IMR-90 (cell line): ENCODE measurements at regions not wholly inside any gene's neighbourhood (a gene's known extent, or its start where the extent isn't known, plus 50 kb on each side); places are given as distances from the start of the nearest gene placed in this dataset.

Experiments
- ATAC-seq: fragments of 200-7000 bp; cut with Tn5 transposase; 2 replicates; pipeline ENCODE4 v1.9.1; 2020; ENCODE audit warnings: low read depth, mild to moderate bottlenecking, moderate library complexity
- BruUV-seq: library from RNA; stranded (reverse); fragments of 400-500 nt; replicated peaks from 2 replicates; lab custom pipeline; 2021; lab: Mats Ljungman, UMichigan
- CTCF ChIA-PET: fragments of 300-600 bp; formaldehyde crosslinking; extraction: SDS; loops from one replicate; lab custom pipeline; 2021; ENCODE audit warnings: antibody characterized with exemption; lab: Yijun Ruan, JAX
- POLR2A ChIA-PET: fragments of 300-600 bp; sonication (Branson Sonifier 250); formaldehyde crosslinking; loops from one replicate; lab custom pipeline; 2022; ENCODE audit warnings: antibody characterized with exemption; ENCODE audit not compliant: unreplicated experiment; lab: Charles Lee
- DNase-seq: peaks from one replicate; pipeline ENCODE4 v3.0.0; 2013
- H2AFZ ChIP-seq: replicated peaks from 2 replicates; pipeline ENCODE3; 2013; ENCODE audit warnings: low read length, mild to moderate bottlenecking; ENCODE audit not compliant: poor library complexity
- H2AK5ac ChIP-seq: 2 replicates; pipeline ENCODE4 v1.6.1; 2013; ENCODE audit warnings: low read depth, low read length, inconsistent platforms
- H2AK9ac ChIP-seq: replicated peaks from 2 replicates; pipeline ENCODE3; 2013; ENCODE audit warnings: mild to moderate bottlenecking, low read depth, low read length, moderate library complexity; ENCODE audit not compliant: poor library complexity
- H2BK120ac ChIP-seq: 2 replicates; pipeline ENCODE4 v1.6.1; 2013; ENCODE audit warnings: low read depth, low read length, inconsistent platforms
- H2BK15ac ChIP-seq: 3 replicates; pipeline ENCODE4 v1.6.1; 2013; ENCODE audit warnings: low read depth, low read length, inconsistent platforms
- H2BK20ac ChIP-seq: 2 replicates; pipeline ENCODE4 v1.6.1; 2013; ENCODE audit warnings: low read depth, mild to moderate bottlenecking, inconsistent platforms, low read length, moderate library complexity
- H2BK5ac ChIP-seq: 2 replicates; pipeline ENCODE4 v1.6.1; 2013; ENCODE audit warnings: mild to moderate bottlenecking, low read depth, low read length, inconsistent platforms; ENCODE audit not compliant: poor library complexity, severe bottlenecking
- H3K14ac ChIP-seq: replicated peaks from 2 replicates; pipeline ENCODE4 v1.6.1; 2013; ENCODE audit warnings: low read depth, low read length, inconsistent platforms
- H3K18ac ChIP-seq: 2 replicates; pipeline ENCODE4 v1.6.1; 2013; ENCODE audit warnings: low read depth, low read length, control low read depth
- H3K23ac ChIP-seq: 2 replicates; pipeline ENCODE4 v1.6.1; 2013; ENCODE audit warnings: low read depth, low read length, inconsistent platforms
- H3K27ac ChIP-seq: 2 replicates; pipeline ENCODE4 v1.5.1; 2013; ENCODE audit warnings: mild to moderate bottlenecking, control low read depth, low read length; ENCODE audit not compliant: insufficient read depth
- H3K27me3 ChIP-seq: 2 replicates; pipeline ENCODE4 v1.6.1; 2013; ENCODE audit warnings: low read length; ENCODE audit not compliant: control insufficient read depth, insufficient read depth
- H3K36me3 ChIP-seq: 2 replicates; pipeline ENCODE4 v1.6.1; 2013; ENCODE audit warnings: low read length, mixed read lengths; ENCODE audit not compliant: control insufficient read depth, insufficient read depth
- H3K4ac ChIP-seq: 2 replicates; pipeline ENCODE4 v1.6.1; 2013; ENCODE audit warnings: low read depth, low read length, inconsistent platforms
- H3K4me1 ChIP-seq: 2 replicates; pipeline ENCODE4 v1.6.1; 2013; ENCODE audit warnings: low read length, mixed read lengths; ENCODE audit not compliant: control insufficient read depth, insufficient read depth
- H3K4me2 ChIP-seq: 2 replicates; pipeline ENCODE4 v1.6.1; 2013; ENCODE audit warnings: low read depth, mild to moderate bottlenecking, control low read depth, low read length, moderate library complexity
- H3K4me3 ChIP-seq: 2 replicates; pipeline ENCODE4 v1.5.1; 2013; ENCODE audit warnings: low read depth, mild to moderate bottlenecking, control low read depth, low read length, moderate library complexity; ENCODE audit not compliant: insufficient read depth
- H3K56ac ChIP-seq: 2 replicates; pipeline ENCODE4 v1.6.1; 2013; ENCODE audit warnings: low read length, inconsistent platforms; ENCODE audit not compliant: insufficient read depth; ENCODE audit errors: extremely low read depth
- H3K79me1 ChIP-seq, 2 experiments: 2 replicates each; pipeline ENCODE4 v1.6.1; 2013; ENCODE audit warnings: low read length in 2 of 2, inconsistent platforms in 1 of 2, low read depth in 1 of 2
- H3K9ac ChIP-seq: 2 replicates; pipeline ENCODE4 v1.6.1; 2013; ENCODE audit warnings: low read depth, low read length, control low read depth
- H3K9me1 ChIP-seq: 2 replicates; pipeline ENCODE4 v1.6.1; 2013; ENCODE audit warnings: low read length, inconsistent platforms; ENCODE audit not compliant: insufficient read depth
- H3K9me3 ChIP-seq: 2 replicates; pipeline ENCODE4 v1.6.1; 2013; ENCODE audit warnings: low read length; ENCODE audit not compliant: control insufficient read depth, insufficient read depth
- H4K20me1 ChIP-seq: 2 replicates; pipeline ENCODE4 v1.6.1; 2013; ENCODE audit warnings: low read length, inconsistent platforms; ENCODE audit not compliant: insufficient read depth
- H4K5ac ChIP-seq: 2 replicates; pipeline ENCODE4 v1.6.1; 2013; ENCODE audit warnings: mild to moderate bottlenecking, low read depth, low read length, control low read depth
- H4K8ac ChIP-seq, 2 experiments: 2 replicates each; pipeline ENCODE4 v1.6.1; 2013; ENCODE audit warnings: low read depth in 2 of 2, low read length in 2 of 2, control low read depth in 1 of 2, inconsistent platforms in 1 of 2
- H4K91ac ChIP-seq: 2 replicates; pipeline ENCODE4 v1.6.1; 2013; ENCODE audit warnings: low read depth, low read length, inconsistent platforms; ENCODE audit not compliant: insufficient read depth
- BHLHE40 ChIP-seq: fragments of 150-350 bp; IDR thresholded peaks from 2 replicates; pipeline ENCODE4 v1.6.1; 2016; ENCODE audit warnings: mild to moderate bottlenecking, low read depth, low read length
- CEBPB ChIP-seq: IDR thresholded peaks from 2 replicates; pipeline ENCODE4 v1.6.1; 2012; ENCODE audit warnings: low read depth, low read length, improper control_type of control experiment
- CHD1 ChIP-seq: IDR thresholded peaks from 2 replicates; pipeline ENCODE4 v1.6.1; 2012; ENCODE audit warnings: low read depth, low read length, improper control_type of control experiment
- CTCF ChIP-seq: conservative IDR thresholded peaks from 2 replicates; pipeline ENCODE4 v1.5.1; 2012; ENCODE audit warnings: mild to moderate bottlenecking, low read depth, low read length, improper control_type of control experiment
- FOS ChIP-seq: fragments of 150-350 bp; IDR thresholded peaks from 2 replicates; pipeline ENCODE4 v1.6.1; 2016; ENCODE audit warnings: low read depth, low read length
- MAFK ChIP-seq: IDR thresholded peaks from 2 replicates; pipeline ENCODE4 v1.6.1; 2012; ENCODE audit warnings: low read depth, low read length, improper control_type of control experiment
- MAZ ChIP-seq: IDR thresholded peaks from 2 replicates; pipeline ENCODE4 v1.6.1; 2012; ENCODE audit warnings: low read depth, mild to moderate bottlenecking, low read length, improper control_type of control experiment, moderate library complexity, borderline replicate concordance
- MXI1 ChIP-seq: IDR thresholded peaks from 2 replicates; pipeline ENCODE4 v1.6.1; 2012; ENCODE audit warnings: low read depth, mild to moderate bottlenecking, low read length, moderate library complexity, borderline replicate concordance
- NFE2L2 ChIP-seq: fragments of 150-350 bp; IDR thresholded peaks from 2 replicates; pipeline ENCODE4 v1.6.1; 2016; ENCODE audit warnings: low read depth, mild to moderate bottlenecking, low read length
- POLR2A ChIP-seq: IDR thresholded peaks from 2 replicates; pipeline ENCODE4 v1.6.1; 2012; ENCODE audit warnings: mild to moderate bottlenecking, low read depth, low read length
- RAD21 ChIP-seq: IDR thresholded peaks from 2 replicates; pipeline ENCODE4 v1.6.1; 2012; ENCODE audit warnings: low read length, improper control_type of control experiment
- RCOR1 ChIP-seq: IDR thresholded peaks from 2 replicates; pipeline ENCODE4 v1.6.1; 2012; ENCODE audit warnings: mild to moderate bottlenecking, low read length, improper control_type of control experiment; ENCODE audit not compliant: insufficient replicate concordance
- RFX5 ChIP-seq: IDR thresholded peaks from 2 replicates; pipeline ENCODE4 v1.8.0; 2012; ENCODE audit warnings: low read depth, mild to moderate bottlenecking, low read length, moderate library complexity
- SMC3 ChIP-seq: fragments of 150-350 bp; IDR thresholded peaks from 2 replicates; pipeline ENCODE4 v1.6.1; 2016; ENCODE audit warnings: low read depth, mild to moderate bottlenecking, antibody characterized with exemption, low read length, moderate library complexity
- WGBS, 2 experiments: methylation state at CpG; one replicate each; pipeline versions ENCODE4 v1.1.5 to v1.1.7; 2013; ENCODE audit warnings: missing lambda C conversion rate in 2 of 2; ENCODE audit not compliant: insufficient read length in 1 of 2; ENCODE audit errors: extremely low coverage in 2 of 2; 5-methylcytosine and 5-hydroxymethylcytosine counted together
- dilution Hi-C: fragments of 300-500 bp; cut with HindIII; formaldehyde crosslinking; loops from one replicate; pipeline ENCODE4 v1.14.3; 2018; ENCODE audit warnings: low sequenced_read_pairs; ENCODE audit not compliant: unreplicated experiment
- in situ Hi-C: fragments of 300-500 bp; cut with MboI; formaldehyde crosslinking; loops from 3 replicates; pipeline ENCODE4 v1.14.3; 2019; ENCODE audit warnings: low sequenced_read_pairs, inconsistent platforms, mixed read lengths
- intact Hi-C: fragments of 100-400 bp; cut with micrococcal nuclease; formaldehyde crosslinking; loops from 2 replicates; pipeline ENCODE4 v1.10.0; 2022
- TF ChIP-seq, protein P1 (sequence below): fragments of 150-350 bp; IDR thresholded peaks from 2 replicates; pipeline ENCODE4 v1.6.1; 2016; ENCODE audit warnings: low read depth, mild to moderate bottlenecking, low read length, moderate library complexity, borderline replicate concordance
- TF ChIP-seq, protein P2 (sequence below): fragments of 150-350 bp; IDR thresholded peaks from 2 replicates; pipeline ENCODE4 v1.6.1; 2017; ENCODE audit warnings: mild to moderate bottlenecking, antibody characterized with exemption, low read length, low read depth

DNA sequence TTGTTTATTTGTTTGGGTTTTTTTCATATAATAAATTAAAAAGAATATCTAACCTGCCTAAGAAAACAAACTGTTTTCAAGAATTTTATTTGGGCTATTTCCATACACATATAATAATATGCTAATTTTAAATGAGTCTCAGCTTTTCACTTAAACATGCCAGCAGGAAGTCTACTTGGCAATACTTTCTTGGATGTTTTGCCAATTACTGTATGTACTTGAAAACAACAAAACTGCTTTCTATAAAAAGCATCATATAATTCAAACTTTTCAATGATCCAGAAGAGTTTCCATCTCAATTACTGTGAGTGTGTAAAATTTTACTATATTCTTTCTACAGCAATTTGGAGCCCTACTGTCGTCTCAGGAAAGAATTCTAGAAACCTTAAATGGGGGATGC is 961.2 kb downstream of the PCDH17 start:
- H3K4me2 ChIP-seq, result no peak overlapping the region
- no peaks in the 10 kb centered on the region for H3K79me1 ChIP-seq
- no peaks in the 10 kb centered on the region for H3K27me3 ChIP-seq
- ATAC-seq (no peak), DNase-seq (no peak)
- in situ Hi-C loops (no loop called here), intact Hi-C loops (no loop called here), dilution Hi-C loops (no loop called here)
- BruUV-seq, result no TSS peak
- H2BK20ac ChIP-seq, result no peak overlapping the region
- no peak overlapping the region for H2AK9ac ChIP-seq
- no peak overlapping the region for H3K14ac ChIP-seq
- H3K9me3 ChIP-seq, result no peaks in the 10 kb centered on the region
- POLR2A ChIA-PET, result no interaction called here
- H2BK5ac ChIP-seq, result no peak overlapping the region
- H3K9ac ChIP-seq, result no peak overlapping the region
- no peak overlapping the region for H4K5ac ChIP-seq
- no peak overlapping the region for H3K18ac ChIP-seq
- no peak overlapping the region for H3K4me3 ChIP-seq
- H2AK5ac ChIP-seq, result no peak overlapping the region
- H2BK15ac ChIP-seq, result no peak overlapping the region
- no peak for TF ChIP-seq SMC3
- no peak for TF ChIP-seq CEBPB
- TF ChIP-seq POLR2A, result no peak
- TF ChIP-seq MXI1, result no peak
- TF ChIP-seq CHD1, result no peak
- no peak for TF ChIP-seq RFX5
- TF ChIP-seq BHLHE40, result no peak
- no peak for TF ChIP-seq CTCF
- no peak for TF ChIP-seq FOS
- TF ChIP-seq NFE2L2, result no peak
- TF ChIP-seq MAFK, result no peak
- TF ChIP-seq, protein P1, sequence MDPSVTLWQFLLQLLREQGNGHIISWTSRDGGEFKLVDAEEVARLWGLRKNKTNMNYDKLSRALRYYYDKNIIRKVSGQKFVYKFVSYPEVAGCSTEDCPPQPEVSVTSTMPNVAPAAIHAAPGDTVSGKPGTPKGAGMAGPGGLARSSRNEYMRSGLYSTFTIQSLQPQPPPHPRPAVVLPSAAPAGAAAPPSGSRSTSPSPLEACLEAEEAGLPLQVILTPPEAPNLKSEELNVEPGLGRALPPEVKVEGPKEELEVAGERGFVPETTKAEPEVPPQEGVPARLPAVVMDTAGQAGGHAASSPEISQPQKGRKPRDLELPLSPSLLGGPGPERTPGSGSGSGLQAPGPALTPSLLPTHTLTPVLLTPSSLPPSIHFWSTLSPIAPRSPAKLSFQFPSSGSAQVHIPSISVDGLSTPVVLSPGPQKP, result no peak
- TF ChIP-seq, protein P2, sequence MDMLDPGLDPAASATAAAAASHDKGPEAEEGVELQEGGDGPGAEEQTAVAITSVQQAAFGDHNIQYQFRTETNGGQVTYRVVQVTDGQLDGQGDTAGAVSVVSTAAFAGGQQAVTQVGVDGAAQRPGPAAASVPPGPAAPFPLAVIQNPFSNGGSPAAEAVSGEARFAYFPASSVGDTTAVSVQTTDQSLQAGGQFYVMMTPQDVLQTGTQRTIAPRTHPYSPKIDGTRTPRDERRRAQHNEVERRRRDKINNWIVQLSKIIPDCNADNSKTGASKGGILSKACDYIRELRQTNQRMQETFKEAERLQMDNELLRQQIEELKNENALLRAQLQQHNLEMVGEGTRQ, result no peak
- TF ChIP-seq RCOR1, result no peak
- TF ChIP-seq MAZ, result no peak
- no peak for TF ChIP-seq RAD21
- no peaks in the 10 kb centered on the region for H4K20me1 ChIP-seq
- H2AFZ ChIP-seq, result no peak overlapping the region
- no peak overlapping the region for H3K23ac ChIP-seq
- no peak overlapping the region for H3K27ac ChIP-seq
- CTCF ChIA-PET, result no interaction called here
- no peaks in the 10 kb centered on the region for H3K9me1 ChIP-seq
- no peaks in the 10 kb centered on the region for H3K36me3 ChIP-seq
- H3K56ac ChIP-seq, result no peak overlapping the region
- no peak overlapping the region for H4K91ac ChIP-seq
- no peak overlapping the region for H4K8ac ChIP-seq
- H2BK120ac ChIP-seq, result no peak overlapping the region
- H3K4me1 ChIP-seq, result no peaks in the 10 kb centered on the region
- no CpG with 5 or more reads among the region's 1 CpG for WGBS, 2 experiments
- H3K4ac ChIP-seq, result no peak overlapping the region
